Gastroesophageal sphincter (tissue), 3 donors: ENCODE measurements at regions not wholly inside any gene's neighbourhood (a gene's known extent, or its start where the extent isn't known, plus 50 kb on each side); places are given as distances from the start of the nearest gene placed in this dataset.

Experiments used
- CTCF ChIP-seq, 4 experiments: fragments of 200-600 bp in 2 of 4; fragments of 450-650 bp in 2 of 4; sonication (generic) in 1 of 4; IDR thresholded peaks; one replicate each; pipeline ENCODE4 v1.5.1; 2017 to 2019; ENCODE audit warnings: antibody characterized with exemption in 4 of 4, mild to moderate bottlenecking in 2 of 4, moderate library complexity in 2 of 4
- POLR2A ChIP-seq, 2 donors: fragments of 450-650 bp; IDR thresholded peaks; one replicate each; pipeline ENCODE4 v1.6.1; 2017; ENCODE audit warnings: antibody characterized with exemption in 2 of 2, mild to moderate bottlenecking in 2 of 2, moderate library complexity in 1 of 2

- TF ChIP-seq CTCF (IDR thresholded peaks at IDR 0.05) (no peak), POLR2A (IDR thresholded peaks at IDR 0.05) (no peak)
Observed at GRCh38 chr5:56396634-56397033, 163.5 kb upstream of the ANKRD55 start.
